Stimulated activated CD4-positive, alpha-beta T cell treated with anti-CD3 and anti-CD28 coated beads, Interleukin-1b, Interleukin-23, amount 100 ng/mL, for 48 hours (primary cell): ENCODE measurements at regions not wholly inside any gene's neighbourhood (a gene's known extent, or its start where the extent isn't known, plus 50 kb on each side); places are given as distances from the start of the nearest gene placed in this dataset.
"Not testable (repeated sequence)": the region's sequence is repeated elsewhere in the genome, so short reads cannot be mapped to it uniquely, and the experiment has no call there.

ENCODE experiments used
- DNase-seq: peaks from one replicate; pipeline ENCODE4 v3.0.0-alpha.2; 2020

- no peak for DNase-seq
These were observed 199.5 kb downstream of the FOXD4L6 start for GRCh38 chr9:40928803-40929487.

DNA sequence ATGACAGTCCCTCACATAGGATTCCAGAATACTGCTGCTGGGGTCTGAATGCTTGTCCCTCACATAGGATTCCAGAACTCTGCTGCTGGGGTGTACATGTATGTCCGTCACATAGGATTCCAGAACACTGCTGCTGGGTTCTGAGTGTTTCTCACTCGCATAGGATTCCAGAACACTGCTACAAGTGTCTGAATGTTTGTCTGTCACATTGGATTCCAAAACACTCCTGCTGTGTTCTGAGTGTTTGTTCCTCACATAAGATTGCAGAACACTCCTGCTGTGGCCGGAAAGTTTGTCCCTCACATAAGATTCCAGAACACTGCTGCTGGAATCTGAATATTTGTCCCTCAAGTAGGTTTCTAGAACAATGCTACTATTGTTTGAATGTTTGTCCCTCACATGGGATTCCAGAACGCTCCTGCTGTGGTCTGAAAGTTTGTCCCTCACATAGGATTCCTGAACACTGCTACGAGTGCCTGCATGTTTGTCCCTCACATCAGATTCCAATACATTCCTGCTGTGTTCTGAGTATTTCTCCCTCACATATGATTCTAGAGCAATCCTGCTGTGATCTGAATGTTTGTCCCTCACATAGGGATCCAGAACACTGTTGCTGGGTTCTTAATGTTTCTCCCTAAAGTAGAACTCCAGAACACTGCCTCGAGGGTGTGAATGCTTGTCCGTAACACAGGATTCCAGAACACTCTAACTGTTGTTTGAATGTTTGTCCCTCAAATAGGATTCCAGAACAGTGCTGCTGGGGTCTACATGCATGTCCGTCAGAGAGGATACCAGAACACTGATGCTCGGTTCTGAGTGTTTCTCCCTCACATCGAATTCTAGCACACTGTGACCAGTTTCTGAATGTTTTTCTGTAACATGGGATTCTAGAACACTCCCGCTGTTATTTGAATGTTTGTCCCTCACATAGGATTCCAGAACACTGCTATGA, 200.4 kb downstream of the FOXD4L6 start:
- DNase-seq, result no peak

GRCh38 chr9:40927260-40927631, 201.2 kb downstream of the FOXD4L6 start:
- DNase-seq, result no peak

GRCh38 chr9:40926404-40927259, 201.8 kb downstream of the FOXD4L6 start:
- no peak for DNase-seq

GRCh38 chr9:40925149-40925548, 203.3 kb downstream of the FOXD4L6 start:
- DNase-seq, result no peak

- not testable (repeated sequence) for DNase-seq
These were observed 212.1 kb downstream of the FOXD4L6 start for GRCh38 chr9:40916399-40916783.

DNA sequence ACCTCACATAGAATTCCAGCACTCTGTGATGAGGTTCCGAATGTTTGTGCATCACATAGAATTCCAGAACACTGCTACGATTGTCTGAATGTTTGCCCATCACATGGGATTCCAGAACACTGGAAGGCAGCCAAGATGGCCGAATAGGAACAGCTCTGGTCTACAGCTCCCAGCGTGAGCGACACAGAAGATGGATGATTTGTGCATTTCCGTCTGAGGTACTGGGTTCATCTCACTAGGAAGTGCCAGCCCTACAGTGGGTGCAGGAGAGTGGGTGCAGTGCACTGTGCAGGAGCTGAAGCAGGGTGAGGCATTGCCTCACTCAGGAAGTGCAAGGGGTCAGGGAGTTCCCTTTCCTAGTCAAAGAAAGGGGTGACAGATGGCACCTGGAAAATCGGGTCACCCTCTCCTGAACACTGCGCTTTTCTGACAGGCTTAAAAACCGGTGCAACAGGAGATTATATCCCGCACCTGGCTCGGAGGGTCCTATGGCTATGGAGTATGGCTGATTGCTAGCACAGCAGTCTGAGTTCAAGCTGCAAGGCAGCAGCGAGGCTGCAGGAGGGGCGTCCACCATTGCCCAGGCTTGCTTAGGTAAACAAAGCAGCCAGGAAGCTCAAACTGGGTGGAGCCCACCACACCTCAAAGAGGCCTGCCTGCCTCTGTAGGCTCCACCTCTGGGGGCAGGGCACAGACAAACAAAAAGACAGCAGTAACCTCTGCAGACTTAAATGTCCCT, 212.7 kb downstream of the FOXD4L6 start:
- DNase-seq, result not testable (repeated sequence)

GRCh38 chr9:40914772-40915659, 213.5 kb downstream of the FOXD4L6 start:
- no peak for DNase-seq

DNA sequence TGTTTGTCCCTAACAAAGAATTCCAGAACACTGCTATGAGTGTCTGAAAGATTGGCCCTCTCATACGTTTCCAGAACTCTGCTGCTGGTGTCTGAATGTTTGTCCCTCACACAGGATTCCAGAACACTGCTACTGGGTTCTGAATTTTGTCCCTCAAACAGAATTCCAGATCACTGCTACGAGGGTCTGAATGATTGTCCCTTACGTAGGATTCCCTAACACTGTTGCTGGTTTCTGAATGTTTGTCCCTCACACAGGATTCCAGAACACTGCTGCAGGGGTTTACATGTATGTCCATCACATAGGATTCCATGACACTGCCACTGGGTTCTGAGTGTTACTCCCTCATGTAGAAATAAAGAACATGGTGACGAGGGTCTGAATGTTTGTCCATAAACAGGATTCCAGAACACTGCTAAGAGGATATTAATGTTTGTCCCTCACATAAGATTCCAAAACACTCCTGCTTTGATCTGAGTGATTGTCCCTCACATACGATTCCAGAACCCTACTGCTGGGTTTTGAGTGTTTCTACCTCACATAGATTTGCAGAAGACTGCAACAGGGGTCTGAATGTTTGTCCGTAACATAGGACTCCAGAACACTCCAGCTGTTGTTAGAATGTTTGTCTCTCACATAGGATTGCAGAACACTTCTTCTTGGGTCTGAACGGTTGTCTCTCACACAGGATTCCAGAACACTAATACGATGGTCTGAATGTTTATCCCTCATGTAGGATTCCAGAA, 214.4 kb downstream of the FOXD4L6 start:
- DNase-seq, result no peak

DNA sequence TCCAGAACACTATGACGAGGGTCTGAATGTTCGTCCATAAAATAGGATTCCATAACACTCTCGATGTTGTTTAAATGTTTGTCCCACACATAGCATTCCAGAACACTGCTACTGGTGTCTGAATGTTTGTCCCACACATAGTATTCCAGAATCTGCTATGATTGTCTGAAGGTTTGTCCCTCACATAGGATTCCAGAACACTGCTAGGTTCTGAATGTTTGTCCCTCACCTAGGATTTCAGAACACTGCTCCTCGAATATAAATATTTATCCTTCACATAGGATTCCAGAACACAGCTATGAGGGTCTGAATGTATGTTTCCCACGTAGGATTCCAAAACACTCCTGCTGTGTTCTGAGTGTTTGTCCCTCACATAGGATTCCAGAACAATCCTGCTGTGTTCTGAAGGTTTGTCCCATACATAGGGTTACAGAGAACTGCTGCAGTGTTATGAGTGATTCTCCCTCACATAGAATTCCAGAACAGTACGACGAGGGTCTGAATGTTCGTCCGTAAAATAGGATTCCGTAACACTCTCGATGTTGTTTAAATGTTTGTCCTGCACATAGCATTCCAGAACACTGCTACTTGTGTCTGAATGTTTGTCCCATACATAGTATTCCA, 215.3 kb downstream of the FOXD4L6 start:
- no peak for DNase-seq

DNA sequence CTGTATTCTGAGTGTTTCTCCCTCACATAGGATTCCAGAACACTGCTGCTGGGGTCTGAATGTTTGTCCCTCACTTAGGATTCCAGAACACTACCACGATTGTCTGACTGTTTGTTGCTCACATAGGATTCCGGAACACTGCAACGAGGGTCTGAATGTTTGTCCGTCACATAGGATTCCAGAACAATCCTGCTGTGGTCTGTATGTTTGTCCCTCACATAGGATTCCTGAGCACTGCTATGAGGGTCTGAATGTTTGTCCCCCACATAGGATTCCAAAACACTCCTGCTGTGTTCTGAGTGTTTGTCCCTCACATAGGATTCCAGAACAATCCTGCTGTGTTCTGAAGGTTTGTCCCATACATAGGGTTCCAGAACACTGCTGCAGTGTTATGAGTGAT, 215.8 kb downstream of the FOXD4L6 start:
- not testable (repeated sequence) for DNase-seq

GRCh38 chr9:40911647-40912046, 216.8 kb downstream of the FOXD4L6 start:
- no peak for DNase-seq

DNA sequence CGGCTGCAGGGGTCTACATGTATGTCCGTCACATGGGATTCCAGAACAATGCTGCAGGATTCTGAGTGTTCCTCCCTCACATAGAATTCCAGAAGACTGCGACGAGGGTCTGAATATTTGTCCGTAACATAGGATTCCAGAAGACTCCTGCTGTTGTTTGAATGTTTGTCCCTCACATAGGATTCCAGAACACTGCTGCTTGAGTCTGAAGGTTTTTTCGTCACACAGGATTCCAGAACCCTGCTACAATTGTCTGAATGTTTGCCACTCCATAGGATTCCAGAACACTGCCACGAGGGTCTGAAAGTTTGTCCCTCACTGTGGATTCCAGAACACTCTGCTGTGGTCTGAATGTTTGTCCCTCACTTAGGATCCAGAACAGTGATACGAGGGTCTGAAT, 217.5 kb downstream of the FOXD4L6 start:
- DNase-seq, result not testable (repeated sequence)

GRCh38 chr9:40909821-40910220, 218.7 kb downstream of the FOXD4L6 start:
- DNase-seq, result no peak

GRCh38 chr9:40909111-40909510, 219.4 kb downstream of the FOXD4L6 start:
- not testable (repeated sequence) for DNase-seq

DNA sequence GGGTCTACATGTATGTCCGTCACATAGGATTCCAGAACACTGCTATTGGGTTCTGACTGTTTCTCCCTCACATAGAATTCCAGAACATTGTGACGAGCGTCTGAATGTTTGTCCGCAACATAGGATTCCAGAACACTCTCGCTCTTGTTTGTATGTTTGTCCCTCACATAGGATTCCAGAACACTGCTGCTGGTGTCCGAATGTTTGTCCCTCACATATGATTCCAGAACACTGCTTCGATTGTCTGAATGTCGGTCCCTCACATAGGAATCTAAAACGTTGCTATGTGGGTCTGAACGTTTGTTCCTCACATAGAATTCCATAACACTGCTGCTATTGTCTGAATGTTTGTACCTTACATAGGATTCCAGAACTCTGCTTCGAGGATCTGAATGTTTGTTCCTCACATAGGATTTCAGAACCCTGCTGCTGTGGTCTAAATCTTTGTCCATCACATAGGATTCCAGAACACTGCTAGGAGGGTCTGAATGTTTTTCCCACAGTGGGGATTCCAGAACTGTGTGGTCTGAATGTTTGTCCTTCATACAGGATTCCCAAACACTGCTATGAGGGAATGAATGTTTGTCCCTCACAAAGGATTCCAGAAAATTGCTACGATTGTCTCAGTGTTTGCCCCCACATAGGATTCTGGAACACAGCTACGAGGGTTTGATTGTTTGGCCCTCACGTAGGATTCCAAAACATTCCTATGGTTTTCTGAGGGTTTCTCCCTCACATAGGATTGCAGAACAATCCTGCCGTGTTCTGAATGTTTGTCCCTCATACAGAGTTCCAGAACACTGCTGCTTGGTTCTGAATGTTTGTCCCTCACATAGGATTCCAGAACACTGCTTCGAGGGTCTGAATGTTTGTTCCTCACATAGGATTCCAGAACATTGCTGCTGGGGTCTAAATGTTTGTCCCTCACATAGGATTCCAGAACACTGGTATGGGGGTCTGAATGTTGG, 220.5 kb downstream of the FOXD4L6 start:
- no peak for DNase-seq

DNA sequence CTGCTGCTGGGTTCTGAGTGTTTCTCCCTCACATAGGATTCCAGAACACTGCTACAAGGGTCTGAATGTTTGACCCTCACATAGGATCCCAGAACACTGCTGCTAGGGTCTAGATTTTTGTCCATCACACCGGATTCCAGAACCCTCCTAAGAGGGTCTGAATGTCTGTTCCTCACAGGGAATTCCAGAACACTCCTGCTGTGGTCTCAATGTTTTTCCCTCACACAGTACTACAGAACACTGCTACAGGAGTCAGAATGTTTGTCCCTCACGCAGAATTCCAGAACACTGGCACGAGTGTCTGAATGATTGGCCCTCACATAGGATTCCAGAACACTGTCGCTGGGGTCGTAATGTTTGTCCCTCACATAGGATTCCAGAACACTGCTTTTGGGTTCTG, 221.6 kb downstream of the FOXD4L6 start:
- not testable (repeated sequence) for DNase-seq

DNA sequence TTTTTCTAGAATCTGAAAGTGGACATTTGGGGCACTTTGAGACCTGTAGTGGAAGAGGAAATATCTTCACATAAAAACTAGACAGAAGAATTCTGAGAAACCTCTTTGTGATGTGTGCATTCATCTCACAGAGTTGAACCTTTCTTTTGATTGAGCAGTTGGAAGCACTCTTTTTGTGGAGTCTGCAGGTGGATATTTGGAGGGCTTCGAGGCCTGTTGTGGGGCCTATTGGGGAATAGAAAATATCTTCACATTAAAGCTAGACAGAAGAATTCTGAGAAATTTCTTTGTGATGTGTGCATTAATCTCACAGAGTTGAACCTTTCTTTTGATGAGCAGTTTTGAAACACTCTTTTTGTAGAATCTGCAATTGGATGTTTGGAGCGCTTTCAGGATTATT, 236.2 kb downstream of the FOXD4L6 start:
- DNase-seq, result not testable (repeated sequence)

- not testable (repeated sequence) for DNase-seq
These were observed 242.6 kb downstream of the FOXD4L6 start for GRCh38 chr9:40885858-40886257.
